Tibial nerve (tissue), 4 donors: ENCODE measurements at regions not wholly inside any gene's neighbourhood (a gene's known extent, or its start where the extent isn't known, plus 50 kb on each side); places are given as distances from the start of the nearest gene placed in this dataset.

Experiments
- DNase-seq, 2 donors: peaks; one replicate each; pipeline ENCODE4 v3.0.0-alpha.2; 2019; ENCODE audit warnings: low spot score in 2 of 2
- H3K27ac ChIP-seq, 4 donors: fragments of 200-600 bp; sonication (generic) in 3 of 4; one replicate each; pipeline ENCODE4 v1.5.1; 2017 to 2019; ENCODE audit warnings: mild to moderate bottlenecking in 1 of 4
- H3K27me3 ChIP-seq, 2 donors: fragments of 200-600 bp; sonication (generic) in 1 of 2; one replicate each; pipeline versions ENCODE4 v1.5.1 to v1.6.0; 2017 to 2019
- H3K36me3 ChIP-seq, 3 donors: fragments of 200-600 bp; sonication (generic); one replicate each; pipeline ENCODE4 v1.5.1; 2018 to 2019
- H3K4me1 ChIP-seq, 4 donors: fragments of 200-600 bp; sonication (generic) in 3 of 4; one replicate each; pipeline ENCODE4 v1.5.1; 2017 to 2019
- H3K4me3 ChIP-seq, 4 donors: fragments of 200-600 bp; sonication (generic) in 3 of 4; one replicate each; pipeline ENCODE4 v1.5.1; 2017 to 2019; ENCODE audit warnings: mild to moderate bottlenecking in 1 of 4, moderate library complexity in 1 of 4
- H3K9me3 ChIP-seq, 4 donors: fragments of 200-600 bp; sonication (generic) in 3 of 4; one replicate each; pipeline ENCODE4 v1.5.1; 2017 to 2019
- CTCF ChIP-seq, 5 experiments: fragments of 200-600 bp in 3 of 5; fragments of 450-650 bp in 2 of 5; sonication (generic) in 3 of 5; IDR thresholded peaks; one replicate each; pipeline ENCODE4 v1.5.1; 2016 to 2019; ENCODE audit warnings: antibody characterized with exemption in 5 of 5, mild to moderate bottlenecking in 3 of 5, moderate library complexity in 2 of 5
- EP300 ChIP-seq, 2 donors: sonication (generic); formaldehyde crosslinking; IDR thresholded peaks; one replicate each; pipeline ENCODE4 v1.6.1; 2017; ENCODE audit warnings: antibody characterized with exemption in 2 of 2, mild to moderate bottlenecking in 1 of 2
- POLR2A ChIP-seq, 2 donors: fragments of 450-650 bp; IDR thresholded peaks; one replicate each; pipeline ENCODE4 v1.6.1; 2017; ENCODE audit warnings: antibody characterized with exemption in 2 of 2, mild to moderate bottlenecking in 2 of 2, moderate library complexity in 2 of 2
- WGBS, 2 donors: methylation state at CpG; one replicate each; pipeline ENCODE4 v1.1.5; 2018; 5-methylcytosine and 5-hydroxymethylcytosine counted together

DNA sequence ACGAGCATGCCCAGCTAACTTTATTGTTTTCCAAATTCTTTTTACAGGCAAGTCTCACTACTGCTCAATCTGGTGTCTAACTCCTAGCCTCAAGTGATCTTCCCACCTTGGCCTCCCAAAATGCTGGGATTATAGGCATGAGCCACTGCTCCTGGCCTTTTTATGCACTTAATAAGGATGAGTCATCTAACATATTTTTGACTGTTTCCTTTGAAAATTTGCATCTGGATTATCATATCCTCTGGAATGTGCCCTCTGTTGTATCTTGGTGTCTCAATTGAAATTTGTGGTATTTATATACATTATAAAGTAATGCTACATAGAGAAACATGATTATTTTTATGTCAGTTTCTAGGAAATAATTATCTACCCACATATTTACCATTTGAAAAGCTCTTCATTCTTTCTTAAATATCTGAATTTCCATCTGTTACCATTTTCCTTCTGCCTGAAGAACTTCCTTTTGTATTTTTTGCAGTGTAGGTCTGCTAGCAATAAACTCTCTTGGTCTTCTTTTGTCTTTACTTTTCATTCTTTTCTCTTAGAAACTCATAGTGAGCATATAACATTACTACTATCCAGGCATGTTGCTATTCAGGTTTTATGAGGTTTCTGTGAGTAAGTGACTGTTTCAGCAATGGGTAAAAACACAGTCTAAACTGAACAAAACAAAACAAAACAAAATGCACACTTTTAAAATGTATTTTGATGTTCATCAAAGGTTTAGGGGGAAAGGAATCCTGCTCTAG is 52.8 kb upstream of the CNOT2 start:
- no peaks in the 10 kb centered on the region for H3K27me3 ChIP-seq
- 83 to 88% methylated on average over 1 of the region's 1 CpG for WGBS, 2 donors
- no peak overlapping the region for H3K4me3 ChIP-seq
- TF ChIP-seq CTCF (IDR thresholded peaks at IDR 0.05) (no peak), POLR2A (IDR thresholded peaks at IDR 0.05) (no peak), EP300 (IDR thresholded peaks at IDR 0.05) (no peak)
- no peaks in the 10 kb centered on the region for H3K9me3 ChIP-seq
- no peak for DNase-seq
- H3K4me1 ChIP-seq, result no peaks in the 10 kb centered on the region
- no peak overlapping the region for H3K27ac ChIP-seq
- no peaks in the 10 kb centered on the region for H3K36me3 ChIP-seq
